GM19023 (cell line): ENCODE measurements at regions not wholly inside any gene's neighbourhood (a gene's known extent, or its start where the extent isn't known, plus 50 kb on each side); places are given as distances from the start of the nearest gene placed in this dataset.
"Not testable (repeated sequence)": the region's sequence is repeated elsewhere in the genome, so short reads cannot be mapped to it uniquely, and the experiment has no call there.

Experiments
- ATAC-seq: cut with Tn5 transposase; IDR thresholded peaks from one replicate; pipeline ENCODE4 v1.9.1; 2021; ENCODE audit warnings: mild to moderate bottlenecking, moderate library complexity; ENCODE audit not compliant: unreplicated experiment

- ATAC-seq = no peak
These were observed 54.4 kb upstream of the JAK1 start for GRCh38 chr1:65020774-65021173.

GRCh38 chr1:65021795-65022194, 55.4 kb upstream of the JAK1 start:
- ATAC-seq = no peak

GRCh38 chr1:65022216-65022615, 55.9 kb upstream of the JAK1 start:
- no peak for ATAC-seq

GRCh38 chr1:65025794-65026193, 59.4 kb upstream of the JAK1 start:
- no peak for ATAC-seq

- no peak for ATAC-seq
These were observed 59.9 kb upstream of the JAK1 start for GRCh38 chr1:65026235-65026634.

- ATAC-seq = no peak
These were observed 61.5 kb upstream of the JAK1 start for GRCh38 chr1:65027666-65028358.

- not testable (repeated sequence) for ATAC-seq
These were observed 63.1 kb upstream of the JAK1 start for GRCh38 chr1:65029434-65029833.

- ATAC-seq = not testable (repeated sequence)
These were observed 68.5 kb upstream of the JAK1 start for GRCh38 chr1:65034879-65035278.

- no peak for ATAC-seq
These were observed 70.3 kb upstream of the JAK1 start for GRCh38 chr1:65036570-65037051.

- ATAC-seq = no peak
These were observed 72.7 kb upstream of the JAK1 start for GRCh38 chr1:65039066-65039465.

GRCh38 chr1:65039508-65039907, 73.2 kb upstream of the JAK1 start:
- no peak for ATAC-seq

- no peak for ATAC-seq
These were observed 76.1 kb upstream of the JAK1 start for GRCh38 chr1:65042467-65042866.

- no peak for ATAC-seq
These were observed 78.1 kb upstream of the JAK1 start for GRCh38 chr1:65044411-65044810.

GRCh38 chr1:65045022-65045817, 78.9 kb upstream of the JAK1 start:
- no peak for ATAC-seq

GRCh38 chr1:65048335-65048734, 82.0 kb upstream of the JAK1 start:
- no peak for ATAC-seq

GRCh38 chr1:65049941-65050713, 83.8 kb upstream of the JAK1 start:
- ATAC-seq = no peak

- no peak for ATAC-seq
These were observed 84.4 kb upstream of the JAK1 start for GRCh38 chr1:65050735-65051134.

- ATAC-seq = no peak
These were observed 88.1 kb upstream of the JAK1 start for GRCh38 chr1:65054481-65054880.

- ATAC-seq = no peak
These were observed 89.4 kb upstream of the JAK1 start for GRCh38 chr1:65055747-65056146.

- no peak for ATAC-seq
These were observed 89.9 kb upstream of the JAK1 start for GRCh38 chr1:65056234-65056633.

- ATAC-seq = no peak
These were observed 90.5 kb upstream of the JAK1 start for GRCh38 chr1:65056866-65057265.
